NCI-H128 (cell line): ENCODE measurements at regions not wholly inside any gene's neighbourhood (a gene's known extent, or its start where the extent isn't known, plus 50 kb on each side); places are given as distances from the start of the nearest gene placed in this dataset.
A peak's percentile ranks its signal among the peaks of the same experiment; 100 is the strongest.
"Not testable (repeated sequence)": the region's sequence is repeated elsewhere in the genome, so short reads cannot be mapped to it uniquely, and the experiment has no call there.

ENCODE experiments used
- DNase-seq: peaks from one replicate; lab custom pipeline; 2025; ENCODE audit not compliant: unreplicated experiment; lab: John Stamatoyannopoulos, UW

DNA sequence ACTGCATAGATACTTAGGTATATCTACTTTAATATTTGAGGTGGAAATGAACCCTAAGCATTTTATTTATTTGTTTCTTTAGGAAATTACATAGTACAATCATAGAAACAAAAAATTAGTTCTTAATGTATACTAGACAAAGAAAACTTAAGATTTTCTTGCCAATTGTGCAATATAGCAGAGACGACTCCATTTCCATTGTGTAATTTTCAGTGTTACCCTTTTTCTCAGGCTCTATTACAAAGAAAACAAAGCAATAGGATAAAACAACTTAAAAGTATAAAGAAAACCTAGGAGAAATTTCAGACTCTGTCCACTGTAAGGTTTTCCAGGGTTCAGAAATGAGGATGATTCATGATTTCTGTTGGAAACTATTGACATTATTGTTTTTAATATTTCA, 89.0 kb upstream of the SERTAD2 start:
- DNase-seq: no peak

DNA sequence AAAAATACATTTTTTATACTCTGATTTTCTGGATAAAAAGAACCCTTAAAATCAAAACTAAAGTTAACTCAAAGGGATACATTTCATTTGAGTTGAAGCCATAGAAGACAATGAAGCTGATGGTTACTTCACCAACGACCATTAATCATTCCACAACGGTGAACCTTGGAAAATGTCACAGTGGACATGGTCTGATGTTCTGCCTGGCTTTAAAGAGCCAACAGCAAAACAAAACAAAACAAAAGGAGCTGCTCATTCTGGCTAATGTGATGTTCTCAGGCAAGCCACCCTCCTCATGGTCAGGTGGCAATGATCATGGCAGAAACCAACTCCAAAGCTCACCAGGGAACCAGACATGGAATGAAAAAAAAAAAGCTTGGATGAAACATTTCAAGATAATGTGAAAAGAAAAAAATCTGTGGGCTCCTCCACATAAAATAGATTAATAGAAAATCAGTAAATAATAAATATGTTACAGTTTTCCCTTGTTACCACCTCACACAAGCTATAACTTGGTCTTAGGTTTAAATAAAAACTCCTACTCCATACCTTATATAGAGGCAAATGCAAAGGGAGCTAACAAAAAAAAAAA, 90.1 kb upstream of the SERTAD2 start:
- no peak for DNase-seq

DNA sequence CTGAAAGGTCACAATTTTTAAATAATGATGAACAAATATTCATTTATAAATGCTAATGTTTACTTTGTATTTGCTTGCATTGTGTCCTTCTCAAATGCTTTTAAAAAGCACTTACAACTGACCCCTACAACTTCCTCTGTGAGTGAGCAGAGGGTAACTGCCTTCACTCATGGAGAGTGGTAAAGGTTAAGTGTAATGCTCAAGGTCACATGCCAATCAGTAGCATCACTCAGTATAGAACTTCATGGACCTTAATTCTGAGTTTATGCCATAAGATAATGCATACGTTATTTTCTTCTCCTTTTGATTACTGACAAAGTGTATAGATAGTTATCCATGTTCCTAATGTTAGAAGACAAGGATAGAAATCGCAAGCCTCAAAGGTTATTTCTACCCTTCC, 91.8 kb upstream of the SERTAD2 start:
- DNase-seq: no peak

DNA sequence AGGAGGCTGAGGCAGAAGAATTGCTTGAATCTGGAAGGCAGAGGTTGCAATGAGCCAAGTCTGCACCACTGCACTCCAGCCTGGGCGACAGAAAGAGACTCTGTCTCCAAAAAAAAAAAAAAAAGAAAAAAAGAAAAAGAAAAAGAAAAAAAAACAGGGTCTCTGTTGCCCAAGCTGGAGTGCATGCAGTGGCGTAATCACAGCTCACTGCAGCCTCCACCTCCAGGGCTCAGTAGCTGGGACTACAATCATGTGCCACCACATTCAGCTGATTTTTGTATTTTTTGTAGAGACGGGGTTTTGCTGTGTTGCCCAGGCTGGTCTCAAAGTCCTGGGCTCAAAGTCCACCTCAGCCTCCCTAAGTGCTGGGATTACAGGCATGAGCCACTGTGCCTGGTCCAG, 94.0 kb upstream of the SERTAD2 start:
- not testable (repeated sequence) for DNase-seq

DNA sequence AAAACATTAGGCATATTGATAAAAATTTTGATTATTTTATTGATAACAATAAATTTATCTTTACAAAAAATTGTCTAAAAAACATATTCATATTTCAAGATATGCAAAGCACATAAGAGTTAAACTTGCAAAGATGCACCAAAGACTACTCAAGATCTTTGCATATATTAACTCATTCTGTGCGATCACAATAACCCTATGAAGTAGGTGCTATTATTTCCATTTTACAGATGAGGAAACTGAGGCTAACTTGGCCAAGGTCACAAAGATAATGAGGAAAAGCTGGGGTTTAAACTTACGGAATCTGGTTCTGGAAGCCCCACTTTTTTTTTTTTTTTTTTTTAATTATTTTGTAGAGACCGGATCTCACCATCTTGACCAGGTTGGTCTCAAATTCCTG, 94.4 kb upstream of the SERTAD2 start:
- DNase-seq: no peak

DNA sequence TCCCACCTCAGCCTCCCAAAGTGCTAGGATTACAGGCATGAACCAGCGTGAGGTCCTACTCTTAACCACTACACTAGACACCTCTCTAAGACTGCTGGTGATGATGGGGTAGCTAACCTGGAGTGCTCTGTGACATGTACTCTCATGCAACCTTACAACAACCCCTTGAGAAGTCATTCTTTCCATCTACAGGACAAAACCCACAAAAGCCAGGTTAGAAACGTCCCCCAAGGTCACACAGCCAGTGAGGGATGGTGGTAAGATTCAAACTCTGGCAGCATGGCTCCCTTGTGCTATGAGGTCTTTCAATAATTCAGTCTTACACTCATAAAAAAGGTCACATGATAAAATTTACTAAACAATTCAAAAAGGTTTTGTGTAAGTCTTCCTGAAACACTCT, 94.8 kb upstream of the SERTAD2 start:
- no peak for DNase-seq

DNA sequence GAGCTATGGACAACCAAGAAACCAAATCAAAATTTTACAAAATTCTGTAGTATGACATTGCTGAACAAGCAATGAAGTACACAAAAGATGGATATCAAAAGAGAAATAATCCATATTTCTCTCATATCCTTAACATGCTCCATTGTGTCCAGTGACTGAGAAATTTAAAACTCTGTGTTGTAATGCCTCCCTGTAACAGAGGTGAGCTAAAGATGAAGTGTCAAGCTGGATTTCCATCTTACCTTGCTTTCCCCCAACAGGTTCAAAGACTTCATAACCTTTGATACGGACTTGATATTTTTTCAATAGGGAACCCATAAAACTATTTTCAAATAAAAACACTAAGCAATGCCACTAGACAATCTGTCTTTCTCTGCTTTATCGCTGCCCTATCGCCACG, 95.7 kb upstream of the SERTAD2 start:
- DNase-seq: no peak

DNA sequence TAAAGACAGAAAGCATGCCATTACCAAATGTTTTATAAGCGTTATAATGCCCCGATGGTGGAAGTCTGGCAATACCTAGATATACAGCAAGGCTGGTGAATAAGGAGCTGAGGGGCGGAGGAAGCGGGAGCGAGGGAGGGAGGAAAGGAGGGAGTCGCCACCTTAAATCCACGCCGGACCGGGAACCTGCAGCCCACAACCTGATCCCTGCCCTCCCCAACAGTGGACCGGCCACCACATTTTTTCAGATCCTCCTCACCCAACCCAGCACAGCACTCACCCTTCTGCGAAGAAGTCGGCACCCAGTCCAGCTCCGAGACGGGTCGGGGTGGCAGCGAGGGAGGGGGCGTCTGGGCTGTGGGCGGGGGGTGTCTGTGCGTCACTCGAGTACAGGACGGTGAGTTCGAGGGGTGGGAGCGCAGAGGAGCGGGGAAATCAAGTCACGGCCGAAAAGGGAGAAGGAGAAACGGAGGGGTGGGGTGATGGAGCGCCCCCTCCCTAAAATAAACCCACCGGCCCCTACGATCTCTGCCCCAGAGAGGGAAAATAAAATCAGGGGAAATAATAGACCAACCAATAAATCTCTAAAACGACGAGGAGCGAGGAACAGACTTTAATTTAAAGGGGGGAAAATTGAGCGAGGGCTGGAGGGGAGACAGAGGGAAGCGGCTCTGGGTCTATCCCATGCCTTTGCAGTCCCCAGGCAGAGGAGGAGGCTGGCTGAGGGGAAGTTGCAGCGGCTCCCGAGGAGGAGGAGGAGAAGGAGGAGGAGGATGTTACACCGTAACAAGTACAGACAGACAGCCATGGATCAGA, 96.5 kb upstream of the SERTAD2 start:
- DNase-seq: no peak

DNA sequence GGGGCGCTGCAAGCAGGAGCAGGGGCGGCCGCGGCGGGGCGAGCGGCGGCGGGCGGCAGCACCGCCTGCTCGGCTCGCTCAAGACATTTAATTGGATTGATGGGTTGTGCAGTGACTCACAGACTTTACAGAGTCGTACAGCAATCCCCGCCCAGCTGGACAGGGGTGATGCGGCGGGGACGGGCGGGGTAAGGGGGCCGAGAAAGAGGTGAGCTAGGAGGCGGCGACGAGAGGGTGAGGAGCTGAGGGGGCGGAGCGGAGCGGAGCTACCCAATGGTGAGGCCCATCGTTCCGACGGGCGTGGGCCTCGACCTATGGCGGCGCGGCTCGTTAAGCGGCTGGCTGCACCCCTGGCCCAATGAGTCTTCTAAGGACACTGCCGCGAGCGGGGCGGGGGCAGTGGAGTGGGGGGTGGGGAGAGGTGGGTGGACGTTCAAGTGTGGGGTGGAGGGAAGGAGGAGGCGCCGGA, 97.1 kb upstream of the SERTAD2 start:
- peak; percentile 99 for DNase-seq

DNA sequence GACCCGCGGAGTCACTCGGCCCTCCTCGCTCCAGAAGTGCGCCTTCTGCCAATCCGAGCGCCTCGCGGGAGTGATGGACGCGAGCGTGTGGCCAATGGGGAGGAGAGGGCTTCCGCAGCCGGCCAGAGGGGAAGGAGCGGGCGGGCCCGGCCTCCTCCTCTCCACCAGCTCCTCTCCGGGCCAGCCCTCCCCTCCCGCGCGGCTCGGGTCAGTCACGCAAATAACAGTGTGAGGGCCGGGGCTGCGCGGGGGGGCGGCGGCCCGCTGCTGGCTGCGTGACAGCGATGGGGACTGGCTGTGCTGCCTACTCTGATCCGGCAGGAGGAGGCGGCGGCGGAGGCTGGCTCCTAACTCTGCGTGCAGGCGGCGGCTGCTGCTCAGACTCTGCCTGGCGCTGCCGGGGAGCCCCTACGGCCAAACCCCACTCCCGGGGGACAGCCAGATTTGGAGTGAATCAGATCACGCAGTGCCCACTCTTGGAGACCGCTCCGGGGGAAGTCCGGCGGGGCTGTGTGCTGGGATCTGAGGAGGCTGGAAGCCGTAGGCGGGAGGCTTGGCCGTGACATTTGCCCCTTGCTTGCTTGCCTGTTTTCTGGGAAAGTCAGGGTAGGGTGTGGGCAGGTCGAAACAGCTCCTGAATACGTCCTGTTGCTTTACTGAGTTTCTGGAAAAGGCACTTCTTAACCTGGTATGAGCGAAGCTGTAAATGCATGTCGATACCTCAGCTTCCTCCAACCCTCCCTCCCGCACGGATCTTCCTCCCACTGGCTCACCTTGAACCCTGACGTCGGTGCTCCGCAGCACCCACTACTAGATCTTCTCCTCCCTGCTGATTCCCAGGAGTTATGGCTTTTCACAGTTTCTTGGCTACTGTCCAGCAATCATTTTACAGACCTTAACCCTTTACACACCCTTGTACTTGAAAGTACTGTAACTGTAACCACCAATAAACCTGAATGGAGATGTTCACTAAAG, 97.9 kb upstream of the SERTAD2 start:
- DNase-seq: peak; percentile 99

DNA sequence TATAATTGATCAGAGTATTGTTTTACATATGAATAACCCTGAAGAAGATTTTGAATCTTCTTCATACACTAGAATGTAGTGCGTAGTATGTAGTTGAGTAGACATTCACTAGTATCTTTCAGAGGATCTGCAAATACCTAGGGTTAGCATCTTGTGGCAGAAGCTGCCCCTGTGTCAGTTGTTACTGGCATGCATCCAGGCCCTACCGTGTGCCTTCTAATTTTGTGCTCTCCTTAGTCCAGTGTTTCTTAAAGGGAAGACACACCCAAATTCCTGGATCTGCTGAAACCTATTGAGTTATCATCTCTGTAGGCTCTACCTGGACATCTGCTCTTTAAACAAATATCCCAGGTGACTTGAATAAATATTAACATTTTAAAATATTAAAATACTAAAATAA, 99.7 kb upstream of the SERTAD2 start:
- DNase-seq: no peak

DNA sequence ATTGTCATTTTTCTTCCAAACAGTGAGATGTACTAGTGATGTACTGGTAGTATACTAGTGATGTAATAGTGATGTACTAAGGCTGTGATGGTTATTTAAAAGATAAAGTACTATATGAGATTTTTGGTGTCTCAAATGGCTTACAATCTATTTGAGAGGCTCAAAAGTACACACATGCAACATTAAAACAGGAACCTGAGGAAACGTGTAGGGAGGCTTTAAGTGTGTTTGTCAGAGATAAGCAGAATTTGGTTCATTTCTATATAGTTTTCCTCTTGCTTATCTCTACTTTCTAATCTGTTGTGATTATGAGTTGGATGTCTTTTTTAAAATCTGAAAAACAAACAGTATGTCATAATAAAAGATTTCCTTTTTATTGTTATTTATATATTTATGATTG, 100.9 kb upstream of the SERTAD2 start:
- DNase-seq: no peak

DNA sequence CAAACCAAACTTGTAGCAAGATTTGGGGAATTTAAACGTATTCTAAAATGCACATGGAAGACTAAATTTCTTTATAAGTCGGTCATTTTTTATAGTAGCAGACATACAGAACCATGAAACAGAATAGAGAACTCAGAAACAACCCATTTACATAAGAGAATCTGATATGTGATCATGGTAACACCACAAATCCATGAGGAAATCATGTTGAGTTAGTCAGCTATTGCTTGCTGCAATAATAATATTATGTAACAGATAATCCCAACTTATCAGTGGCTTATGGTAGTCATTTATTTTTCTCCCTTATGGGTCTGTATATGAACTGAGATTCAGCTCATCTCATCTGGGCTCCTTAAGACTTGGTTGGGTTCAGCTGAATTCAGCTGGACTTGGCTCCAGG, 103.4 kb upstream of the SERTAD2 start:
- DNase-seq: no peak

DNA sequence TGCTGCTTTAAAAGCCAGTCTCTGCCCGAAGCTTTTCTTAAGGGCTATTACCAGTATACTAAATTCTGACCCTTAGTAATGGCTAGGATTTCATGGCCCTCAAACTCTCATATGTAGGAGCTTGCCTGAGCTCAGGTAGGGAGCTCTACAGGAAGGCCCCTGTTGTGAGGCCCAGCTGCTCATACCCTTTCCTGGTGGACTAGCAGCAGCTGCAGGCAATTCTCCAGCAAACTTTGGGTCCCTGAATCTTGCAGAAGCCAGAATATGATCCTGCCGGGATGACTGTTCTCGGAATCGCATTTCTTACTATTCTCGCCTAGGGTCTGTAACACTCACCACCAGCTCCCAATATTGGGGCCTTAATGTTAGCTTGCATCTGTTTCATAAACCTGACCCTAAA, 106.4 kb upstream of the SERTAD2 start:
- DNase-seq: no peak

DNA sequence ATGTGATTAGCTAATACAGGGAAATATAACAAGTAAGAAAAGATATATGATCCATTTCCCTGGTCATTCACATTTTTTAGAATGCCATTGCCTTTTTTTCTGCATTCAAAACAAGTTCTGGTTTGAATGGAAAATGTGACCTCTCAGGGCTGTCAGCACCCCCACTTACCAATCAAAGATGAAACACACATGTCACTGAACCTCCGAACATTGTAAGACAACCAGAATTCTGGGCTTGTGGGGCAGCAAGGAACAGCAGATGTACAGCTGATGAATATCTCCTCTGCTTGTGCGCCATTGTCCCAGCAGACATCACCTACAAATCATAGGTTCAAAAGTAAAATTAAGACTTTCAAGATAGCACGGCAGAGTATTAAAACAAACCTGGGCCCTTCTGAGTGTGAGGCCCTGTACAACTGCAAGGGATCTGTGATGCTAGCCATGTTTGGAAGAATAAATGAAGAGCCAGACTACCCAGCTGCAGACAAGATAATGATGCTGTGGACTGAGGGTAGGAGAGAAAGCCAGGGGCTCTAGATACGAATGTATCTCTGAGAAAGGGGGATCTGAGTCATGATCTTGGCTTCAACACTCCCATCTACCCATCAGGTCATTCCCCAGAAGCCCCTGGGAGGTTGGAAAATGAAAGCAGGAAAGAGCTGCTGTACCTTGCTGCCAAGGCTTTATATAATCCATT, 108.7 kb upstream of the SERTAD2 start:
- no peak for DNase-seq

DNA sequence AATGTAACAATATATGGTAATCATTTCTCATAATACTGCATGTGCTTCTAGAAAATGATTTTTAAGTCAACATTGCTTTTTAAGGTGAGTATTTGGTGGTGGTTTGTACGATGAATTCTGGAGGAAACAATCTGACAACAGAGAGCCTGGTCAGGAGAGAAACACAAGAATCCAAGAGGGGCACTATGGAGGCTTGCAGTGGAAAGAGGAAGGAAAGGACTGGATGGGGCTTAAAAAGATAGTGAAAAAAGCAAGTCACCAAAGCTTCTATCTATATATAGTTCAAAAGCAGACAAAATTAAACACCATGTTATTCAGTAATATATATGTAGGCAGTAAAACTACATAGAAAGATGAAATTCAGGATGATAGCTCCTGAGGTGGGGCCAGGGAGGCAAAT, 109.4 kb upstream of the SERTAD2 start:
- DNase-seq: no peak

DNA sequence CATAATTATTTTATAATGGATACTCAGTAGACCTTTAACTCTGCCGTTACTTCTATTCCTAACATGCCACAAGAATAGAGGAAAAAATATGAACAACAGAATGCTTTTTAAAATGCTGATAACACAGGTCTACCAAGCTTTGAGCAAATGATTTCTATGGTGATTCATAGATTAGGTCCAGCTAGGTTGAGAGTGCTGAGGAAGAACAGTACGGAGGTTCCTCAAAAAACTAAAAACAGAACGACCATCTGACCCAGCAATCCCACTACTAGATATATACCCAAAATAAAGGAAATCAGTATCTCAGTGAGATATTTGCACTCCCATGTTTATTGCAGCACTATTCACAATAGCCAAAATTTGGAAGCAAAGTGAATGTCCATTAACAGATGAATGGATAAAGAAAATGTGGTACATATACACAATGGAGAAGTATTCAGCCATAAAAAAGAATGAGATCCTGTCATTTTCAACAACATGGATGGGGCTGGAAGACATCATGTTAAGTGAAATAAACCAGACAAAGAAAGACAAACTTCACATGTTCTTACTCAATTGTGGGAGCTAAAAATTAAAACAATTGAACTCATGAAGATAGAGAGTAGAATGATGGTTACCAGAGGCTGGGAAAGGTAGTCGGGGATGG, 111.6 kb upstream of the SERTAD2 start:
- no peak for DNase-seq

DNA sequence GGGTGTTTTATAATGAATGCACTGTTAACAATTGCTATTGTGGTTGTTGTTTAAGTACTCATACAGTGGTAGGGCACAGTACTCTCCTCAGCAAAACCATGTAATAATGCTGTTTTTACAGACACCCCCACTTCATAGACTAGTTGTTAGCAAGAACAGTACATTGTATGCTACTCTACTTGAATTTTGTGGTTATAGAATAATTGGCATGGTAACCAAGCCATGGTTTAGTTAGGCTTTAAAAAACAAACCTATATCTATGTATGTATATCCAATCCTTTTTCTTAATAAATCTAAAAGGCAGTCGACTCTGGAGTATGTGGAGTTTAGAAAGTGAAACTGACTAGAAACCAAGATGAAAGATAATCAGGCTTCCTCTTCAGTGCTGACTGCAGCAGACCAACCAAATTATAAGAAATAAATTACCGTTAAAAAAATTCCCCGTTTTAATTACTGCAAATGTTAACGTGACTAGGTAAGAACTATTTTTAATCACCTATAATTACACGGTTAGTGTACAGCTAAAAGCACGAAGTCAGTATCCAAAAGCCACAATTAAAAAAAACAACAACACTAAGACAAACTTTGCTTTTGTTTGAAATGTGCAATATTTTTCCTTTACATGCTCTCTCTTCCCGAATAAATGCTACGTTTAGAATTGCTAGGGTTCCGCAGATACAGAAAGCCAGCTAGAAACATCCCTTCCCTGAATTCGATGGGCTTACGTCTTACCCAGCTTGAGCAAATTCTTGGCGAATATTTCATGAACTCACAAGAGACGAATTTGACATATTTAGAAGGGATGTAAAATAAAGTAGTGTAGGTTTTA, 113.3 kb upstream of the SERTAD2 start:
- no peak for DNase-seq

DNA sequence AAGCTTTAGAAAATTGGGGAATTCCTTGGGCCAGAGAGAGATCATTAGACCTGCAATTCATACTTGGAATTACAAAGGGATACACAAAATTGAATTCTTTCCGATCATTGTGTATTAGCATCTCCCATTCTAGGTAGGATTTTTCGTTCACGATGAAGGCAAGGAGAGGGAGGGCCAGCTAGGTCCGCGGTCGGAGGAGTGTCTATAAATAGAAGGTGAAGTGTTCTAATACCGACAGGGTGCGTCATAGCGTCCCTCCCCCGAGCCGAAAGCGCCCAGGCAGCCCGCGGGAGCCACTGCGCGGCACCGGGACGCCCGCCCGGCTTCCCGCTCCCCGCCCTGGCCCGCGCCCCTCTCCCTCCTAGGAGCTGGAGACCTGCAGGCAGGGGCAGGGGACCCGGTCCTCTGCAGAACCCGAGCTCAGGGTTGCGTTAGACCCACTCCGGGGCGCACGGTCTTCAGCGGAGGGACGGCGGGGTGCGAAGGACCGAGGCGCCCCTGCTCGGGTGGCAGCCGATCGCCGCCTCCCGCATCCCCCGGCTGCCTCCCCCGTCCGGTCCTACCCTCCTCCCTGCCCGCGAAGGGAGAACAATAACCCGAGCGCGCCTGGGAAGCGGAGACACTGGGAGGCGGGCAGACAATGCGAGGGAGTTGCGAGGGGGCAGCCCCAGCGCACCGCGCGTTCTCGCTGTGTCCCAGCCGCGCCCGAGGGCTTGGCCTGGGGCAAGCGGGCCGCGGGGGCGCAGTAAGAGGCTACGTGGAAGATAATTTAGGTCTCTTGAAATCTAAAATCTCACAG, 114.2 kb upstream of the SERTAD2 start:
- DNase-seq: peak; percentile 67
